GM12874 (cell line): ENCODE measurements at regions not wholly inside any gene's neighbourhood (a gene's known extent, or its start where the extent isn't known, plus 50 kb on each side); places are given as distances from the start of the nearest gene placed in this dataset.

ENCODE experiments used
- TF ChIP-seq, protein P1 (sequence below): IDR thresholded peaks from 2 replicates; pipeline ENCODE4 v1.5.1; 2011; ENCODE audit warnings: low read depth, mild to moderate bottlenecking, control low read depth, low read length, moderate library complexity; ENCODE audit not compliant: insufficient read depth

DNA sequence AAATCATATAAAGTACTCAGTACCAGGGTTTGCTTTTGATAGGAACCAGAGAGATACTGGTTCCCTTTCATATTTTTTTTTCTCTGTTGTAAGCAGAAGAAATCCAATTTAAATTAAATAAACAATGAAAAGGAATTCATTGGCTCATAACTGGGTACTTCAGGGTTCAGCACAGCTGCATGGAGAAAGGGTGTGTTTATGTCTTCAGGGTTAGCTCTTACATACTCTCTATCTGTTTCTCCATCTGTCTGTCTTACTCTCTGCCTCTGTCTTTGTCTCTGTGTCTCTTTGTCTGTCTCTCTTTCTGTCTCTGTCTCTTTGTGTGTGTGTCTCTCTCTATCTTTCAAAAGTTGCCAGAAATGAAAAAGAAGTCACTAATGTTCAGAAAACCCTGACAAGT, 345.9 kb downstream of the MSX2 start:
- TF ChIP-seq, protein P1, sequence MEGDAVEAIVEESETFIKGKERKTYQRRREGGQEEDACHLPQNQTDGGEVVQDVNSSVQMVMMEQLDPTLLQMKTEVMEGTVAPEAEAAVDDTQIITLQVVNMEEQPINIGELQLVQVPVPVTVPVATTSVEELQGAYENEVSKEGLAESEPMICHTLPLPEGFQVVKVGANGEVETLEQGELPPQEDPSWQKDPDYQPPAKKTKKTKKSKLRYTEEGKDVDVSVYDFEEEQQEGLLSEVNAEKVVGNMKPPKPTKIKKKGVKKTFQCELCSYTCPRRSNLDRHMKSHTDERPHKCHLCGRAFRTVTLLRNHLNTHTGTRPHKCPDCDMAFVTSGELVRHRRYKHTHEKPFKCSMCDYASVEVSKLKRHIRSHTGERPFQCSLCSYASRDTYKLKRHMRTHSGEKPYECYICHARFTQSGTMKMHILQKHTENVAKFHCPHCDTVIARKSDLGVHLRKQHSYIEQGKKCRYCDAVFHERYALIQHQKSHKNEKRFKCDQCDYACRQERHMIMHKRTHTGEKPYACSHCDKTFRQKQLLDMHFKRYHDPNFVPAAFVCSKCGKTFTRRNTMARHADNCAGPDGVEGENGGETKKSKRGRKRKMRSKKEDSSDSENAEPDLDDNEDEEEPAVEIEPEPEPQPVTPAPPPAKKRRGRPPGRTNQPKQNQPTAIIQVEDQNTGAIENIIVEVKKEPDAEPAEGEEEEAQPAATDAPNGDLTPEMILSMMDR: no peak

DNA sequence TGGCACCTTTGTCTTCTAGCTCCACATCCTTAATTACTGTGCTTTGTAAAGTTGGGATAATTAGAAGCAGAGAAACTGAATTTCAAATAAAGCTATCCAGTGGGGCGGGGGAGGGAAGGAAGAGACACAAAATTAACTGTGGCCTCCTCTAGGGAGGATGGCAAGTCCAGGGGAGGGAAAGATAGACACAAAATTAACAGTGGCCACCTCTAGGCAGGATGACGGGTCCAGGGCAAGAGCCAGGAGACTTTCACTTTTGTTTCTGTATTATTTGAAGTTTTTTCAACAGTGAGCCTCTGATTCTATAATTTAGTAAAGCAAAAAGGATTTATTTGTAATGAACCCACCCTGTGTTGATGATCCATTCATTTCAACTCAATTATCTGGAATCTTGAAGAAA, 335.9 kb downstream of the MSX2 start:
- TF ChIP-seq, protein P1: no peak

DNA sequence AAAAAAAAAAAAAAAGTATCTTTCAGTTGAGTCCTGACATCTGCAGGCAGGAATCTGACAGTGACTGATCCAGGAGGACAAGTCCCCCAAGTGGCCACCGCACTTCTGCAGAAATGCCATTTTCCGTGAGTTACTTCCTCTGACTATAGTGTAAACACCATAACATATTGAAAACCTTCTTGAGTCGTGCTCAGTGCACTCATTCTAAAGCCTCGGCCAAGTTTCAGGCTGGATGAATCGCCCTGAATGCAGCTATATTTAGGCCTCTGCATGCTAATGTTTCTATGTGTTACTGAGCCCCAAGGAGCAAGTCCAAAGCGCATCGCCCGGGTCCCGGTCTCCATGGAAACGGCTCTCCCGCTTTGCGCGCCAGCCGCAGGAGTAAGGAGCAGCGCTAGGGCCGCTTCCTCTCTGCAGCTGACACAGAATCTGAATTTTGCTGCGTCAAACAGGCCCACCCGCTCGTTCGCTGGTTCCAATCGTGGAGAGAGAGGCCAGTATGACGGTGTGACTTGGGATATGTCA, 335.4 kb downstream of the MSX2 start:
- TF ChIP-seq, protein P1: no peak

DNA sequence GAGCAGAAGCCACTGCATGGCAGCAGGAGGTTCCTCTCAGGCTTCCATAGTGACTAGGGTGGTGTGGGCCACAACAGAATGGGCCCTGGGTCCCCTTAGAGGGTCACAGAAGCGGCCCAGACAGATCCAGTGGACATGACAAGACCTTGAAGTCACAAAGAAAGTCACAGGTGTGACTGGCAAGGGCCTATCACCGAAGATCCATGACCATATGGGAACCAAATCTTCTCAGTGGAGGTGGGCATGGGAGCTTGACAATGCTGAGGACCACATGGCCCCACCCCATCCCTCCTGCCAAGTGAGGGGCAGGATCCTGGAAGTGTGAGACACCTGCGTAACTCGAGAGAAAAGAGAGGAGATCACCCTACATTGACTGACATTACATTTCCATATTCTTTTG, 332.4 kb downstream of the MSX2 start:
- TF ChIP-seq, protein P1: no peak

DNA sequence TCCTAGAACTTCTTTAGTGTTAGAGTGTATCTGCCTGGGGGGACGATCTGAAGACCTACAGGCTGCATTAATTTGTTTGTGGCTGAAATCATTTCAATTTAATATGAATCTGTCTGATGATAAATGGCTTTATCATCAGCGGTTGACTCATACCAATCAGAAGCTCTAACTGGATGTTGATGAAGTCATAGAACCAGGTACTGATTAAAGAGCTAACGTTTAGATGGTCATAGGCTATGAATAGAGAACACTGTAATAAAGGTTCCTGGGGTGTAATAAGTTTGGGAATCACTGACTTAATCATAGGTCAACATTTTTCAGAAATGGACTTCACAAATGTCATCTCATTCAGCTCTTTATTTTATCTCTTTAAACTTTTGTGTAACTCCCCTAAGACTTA, 329.9 kb downstream of the MSX2 start:
- TF ChIP-seq, protein P1: no peak

DNA sequence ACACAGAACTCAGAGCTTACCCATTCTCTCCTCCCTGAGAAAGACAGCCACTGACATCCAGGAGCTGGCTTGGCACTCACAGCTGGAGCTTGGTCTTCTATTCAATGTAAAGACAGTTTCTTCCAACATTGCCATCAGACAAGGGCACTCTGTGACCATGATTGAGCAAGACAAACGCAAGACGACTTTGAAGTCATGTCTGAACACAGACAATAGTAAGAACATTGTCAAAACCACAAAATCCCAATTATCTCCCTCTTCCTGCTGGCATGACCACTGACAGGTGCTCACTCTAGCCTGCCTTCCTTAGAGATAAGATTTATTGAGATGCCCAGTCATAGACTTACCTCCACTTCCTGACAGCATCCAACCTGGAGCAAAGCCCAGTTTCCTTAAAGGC, 328.0 kb downstream of the MSX2 start:
- TF ChIP-seq, protein P1: no peak

DNA sequence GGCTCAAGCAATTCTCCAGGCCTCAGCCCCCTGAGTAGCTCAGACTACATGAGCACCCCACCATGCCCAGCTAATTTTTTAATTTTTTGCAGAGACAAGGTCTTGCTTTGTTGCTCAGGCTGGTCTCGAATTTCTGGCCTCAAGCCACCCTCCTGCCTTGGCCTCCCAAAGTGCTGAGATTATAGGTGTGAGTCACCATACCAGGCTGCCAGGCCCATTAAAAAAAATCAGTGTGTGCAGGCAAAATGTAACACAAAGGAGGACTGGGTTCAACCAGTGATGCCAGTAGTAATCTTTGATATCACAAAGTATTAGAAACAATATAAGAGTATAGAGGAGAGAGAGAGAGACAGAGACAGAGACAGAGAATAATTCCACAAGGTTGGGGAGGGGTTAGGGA, 322.7 kb downstream of the MSX2 start:
- TF ChIP-seq, protein P1: no peak

DNA sequence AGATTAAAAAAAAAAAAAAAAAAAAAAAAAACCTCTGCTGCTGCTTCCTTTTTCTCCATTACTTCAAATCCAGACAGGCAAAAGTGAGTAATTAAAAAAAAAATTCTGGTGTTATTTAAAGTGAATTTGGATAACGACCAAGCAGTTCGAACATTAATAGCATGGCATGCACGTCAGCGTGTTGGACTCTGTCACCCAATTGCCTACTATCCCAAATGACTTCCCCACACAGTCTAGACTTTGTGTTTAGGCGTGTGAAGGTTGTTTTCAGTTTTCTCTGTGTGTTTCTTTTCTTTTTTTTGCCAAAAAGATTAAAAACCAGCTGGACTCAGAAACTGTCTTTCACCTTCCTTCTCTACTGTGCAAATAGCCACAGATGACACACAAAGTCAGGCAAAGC, 321.4 kb downstream of the MSX2 start:
- TF ChIP-seq, protein P1: no peak
